ENCODE measurements at regions not wholly inside any gene's neighbourhood (a gene's known extent, or its start where the extent isn't known, plus 50 kb on each side); places are given as distances from the start of the nearest gene placed in this dataset.
A peak's percentile ranks its signal among the peaks of the same experiment; 100 is the strongest.

- H4K8ac ChIP-seq (ENCODE audit: low read depth, low read length): no peak overlapping the region
- H2AK5ac ChIP-seq (ENCODE audit: low read length): no peak overlapping the region
- H3K36me3 ChIP-seq (ENCODE audit: control insufficient read depth in 1 of 2, insufficient read depth in 2 of 2, low read length in 2 of 2): no peaks in the 10 kb centered on the region
- no peaks in the 10 kb centered on the region for H3K79me1 ChIP-seq (ENCODE audit: low read length)
- no peak overlapping the region for H3K18ac ChIP-seq (ENCODE audit: low read length)
- H3K4me1 ChIP-seq (ENCODE audit: control insufficient read depth in 1 of 2, insufficient read depth in 2 of 2, low read length in 2 of 2): no peaks in the 10 kb centered on the region
- no peak overlapping the region for H2BK5ac ChIP-seq (ENCODE audit: low read depth, low read length, poor library complexity)
- no peak overlapping the region for H3K27ac ChIP-seq (ENCODE audit: low read depth, low read length)
- H3K14ac ChIP-seq (ENCODE audit: low read length): no peak overlapping the region
- H4K12ac ChIP-seq (ENCODE audit: low read depth, low read length): no peak overlapping the region
- H3K27me3 ChIP-seq (ENCODE audit: insufficient read depth, low read length): no peaks in the 10 kb centered on the region
- H4K91ac ChIP-seq (ENCODE audit: low read depth, low read length): no peak overlapping the region
- H3K23ac ChIP-seq (ENCODE audit: low read length): no peak overlapping the region
- H2AFZ ChIP-seq (ENCODE audit: insufficient read depth, low read length, poor library complexity): no peak overlapping the region
- no peak overlapping the region for H3K9ac ChIP-seq (ENCODE audit: low read length)
- H3K4ac ChIP-seq (ENCODE audit: low read depth, low read length): no peak overlapping the region
- H3K79me2 ChIP-seq (ENCODE audit: control insufficient read depth, insufficient read depth, low read length, poor library complexity): no peaks in the 10 kb centered on the region
- WGBS (ENCODE audit: extremely low coverage, insufficient coverage, insufficient read length): no CpG with 5 or more reads among the region's 7 CpGs
- H3K4me3 ChIP-seq (ENCODE audit: low read depth, low read length): no peak overlapping the region
- no peak overlapping the region for H3K4me2 ChIP-seq (ENCODE audit: low read length)
- no peak for DNase-seq
- H2BK120ac ChIP-seq (ENCODE audit: insufficient read depth, low read length, poor library complexity): no peak overlapping the region
- no peaks in the 10 kb centered on the region for H3K9me3 ChIP-seq (ENCODE audit: insufficient read depth, low read depth, low read length)
- H2BK12ac ChIP-seq (ENCODE audit: low read length): no peak overlapping the region
These were observed 85.3 kb upstream of the RNU6-1 start for GRCh38 chr15:67925182-67925581.

GRCh38 chr15:67927501-67928168 is 87.8 kb upstream of the RNU6-1 start:
- Histone ChIP-seq H3K9me3 (ENCODE audit: insufficient read depth, low read depth, low read length) (no peaks in the 10 kb centered on the region), H3K4ac (ENCODE audit: low read depth, low read length) (no peak overlapping the region), H4K8ac (ENCODE audit: low read depth, low read length) (no peak overlapping the region), H3K4me3 (ENCODE audit: low read depth, low read length) (no peak overlapping the region), H3K23ac (ENCODE audit: low read length) (no peak overlapping the region), H3K79me2 (ENCODE audit: control insufficient read depth, insufficient read depth, low read length, poor library complexity) (no peaks in the 10 kb centered on the region), H3K9ac (ENCODE audit: low read length) (no peak overlapping the region), H3K4me1 (ENCODE audit: control insufficient read depth in 1 of 2, insufficient read depth in 2 of 2, low read length in 2 of 2) (peaks cover 0 to 2% of the 10 kb centered on the region in 2 experiments), H3K27ac (ENCODE audit: low read depth, low read length) (no peak overlapping the region), H3K18ac (ENCODE audit: low read length) (no peak overlapping the region), H2AK5ac (ENCODE audit: low read length) (no peak overlapping the region), H4K12ac (ENCODE audit: low read depth, low read length) (no peak overlapping the region), H3K36me3 (ENCODE audit: control insufficient read depth in 1 of 2, insufficient read depth in 2 of 2, low read length in 2 of 2) (no peaks in the 10 kb centered on the region), H2AFZ (ENCODE audit: insufficient read depth, low read length, poor library complexity) (no peak overlapping the region), H2BK12ac (ENCODE audit: low read length) (no peak overlapping the region), H4K91ac (ENCODE audit: low read depth, low read length) (no peak overlapping the region), H3K79me1 (ENCODE audit: low read length) (no peaks in the 10 kb centered on the region), H3K14ac (ENCODE audit: low read length) (no peak overlapping the region), H3K4me2 (ENCODE audit: low read length) (no peak overlapping the region), H3K27me3 (ENCODE audit: insufficient read depth, low read length) (no peaks in the 10 kb centered on the region), H2BK5ac (ENCODE audit: low read depth, low read length, poor library complexity) (no peak overlapping the region), H2BK120ac (ENCODE audit: insufficient read depth, low read length, poor library complexity) (no peak overlapping the region)
- DNase-seq: peak in 1 of 2 donors; percentile 23
- no CpG with 5 or more reads among the region's 9 CpGs for WGBS (ENCODE audit: extremely low coverage, insufficient coverage, insufficient read length)

- Histone ChIP-seq H2BK5ac (ENCODE audit: low read depth, low read length, poor library complexity) (no peak overlapping the region), H3K79me2 (ENCODE audit: control insufficient read depth, insufficient read depth, low read length, poor library complexity) (no peaks in the 10 kb centered on the region), H3K27me3 (ENCODE audit: insufficient read depth, low read length) (no peaks in the 10 kb centered on the region), H3K4me2 (ENCODE audit: low read length) (no peak overlapping the region), H3K4me1 (ENCODE audit: control insufficient read depth in 1 of 2, insufficient read depth in 2 of 2, low read length in 2 of 2) (peaks cover 0 to 2% of the 10 kb centered on the region in 2 experiments), H4K91ac (ENCODE audit: low read depth, low read length) (no peak overlapping the region), H4K8ac (ENCODE audit: low read depth, low read length) (no peak overlapping the region), H3K9me3 (ENCODE audit: insufficient read depth, low read depth, low read length) (no peaks in the 10 kb centered on the region), H3K4me3 (ENCODE audit: low read depth, low read length) (no peak overlapping the region), H3K23ac (ENCODE audit: low read length) (no peak overlapping the region), H3K4ac (ENCODE audit: low read depth, low read length) (no peak overlapping the region), H3K36me3 (ENCODE audit: control insufficient read depth in 1 of 2, insufficient read depth in 2 of 2, low read length in 2 of 2) (no peaks in the 10 kb centered on the region), H3K18ac (ENCODE audit: low read length) (no peak overlapping the region), H3K27ac (ENCODE audit: low read depth, low read length) (no peak overlapping the region), H3K14ac (ENCODE audit: low read length) (no peak overlapping the region), H2BK120ac (ENCODE audit: insufficient read depth, low read length, poor library complexity) (no peak overlapping the region), H2AK5ac (ENCODE audit: low read length) (no peak overlapping the region), H4K12ac (ENCODE audit: low read depth, low read length) (no peak overlapping the region), H3K9ac (ENCODE audit: low read length) (no peak overlapping the region), H3K79me1 (ENCODE audit: low read length) (no peaks in the 10 kb centered on the region), H2BK12ac (ENCODE audit: low read length) (no peak overlapping the region), H2AFZ (ENCODE audit: insufficient read depth, low read length, poor library complexity) (no peak overlapping the region)
- DNase-seq: no peak
- no CpG with 5 or more reads among the region's 6 CpGs for WGBS (ENCODE audit: extremely low coverage, insufficient coverage, insufficient read length)
These were observed 88.8 kb upstream of the RNU6-1 start for GRCh38 chr15:67928666-67929065.

- no peak for DNase-seq
- peaks cover 0 to 2% of the 10 kb centered on the region in 2 experiments for H3K4me1 ChIP-seq (ENCODE audit: control insufficient read depth in 1 of 2, insufficient read depth in 2 of 2, low read length in 2 of 2)
- H2BK120ac ChIP-seq (ENCODE audit: insufficient read depth, low read length, poor library complexity): no peak overlapping the region
These were observed 90.9 kb upstream of the RNU6-1 start for GRCh38 chr15:67930720-67931119.

More at GRCh38 chr15:67930720-67931119, 90.9 kb upstream of the RNU6-1 start:
- H4K12ac ChIP-seq (ENCODE audit: low read depth, low read length): no peak overlapping the region
- no peak overlapping the region for H3K4me2 ChIP-seq (ENCODE audit: low read length)
- no peak overlapping the region for H3K23ac ChIP-seq (ENCODE audit: low read length)
- H3K4ac ChIP-seq (ENCODE audit: low read depth, low read length): no peak overlapping the region
- no peaks in the 10 kb centered on the region for H3K9me3 ChIP-seq (ENCODE audit: insufficient read depth, low read depth, low read length)
- H2AK5ac ChIP-seq (ENCODE audit: low read length): no peak overlapping the region
- no peak overlapping the region for H4K91ac ChIP-seq (ENCODE audit: low read depth, low read length)
- H3K79me2 ChIP-seq (ENCODE audit: control insufficient read depth, insufficient read depth, low read length, poor library complexity): no peaks in the 10 kb centered on the region
- no peak overlapping the region for H3K27ac ChIP-seq (ENCODE audit: low read depth, low read length)
- no peak overlapping the region for H3K9ac ChIP-seq (ENCODE audit: low read length)
- no peak overlapping the region for H3K4me3 ChIP-seq (ENCODE audit: low read depth, low read length)
- no peak overlapping the region for H3K14ac ChIP-seq (ENCODE audit: low read length)
- no peaks in the 10 kb centered on the region for H3K36me3 ChIP-seq (ENCODE audit: control insufficient read depth in 1 of 2, insufficient read depth in 2 of 2, low read length in 2 of 2)
- no peaks in the 10 kb centered on the region for H3K79me1 ChIP-seq (ENCODE audit: low read length)
- no CpG with 5 or more reads among the region's 2 CpGs for WGBS (ENCODE audit: extremely low coverage, insufficient coverage, insufficient read length)
- no peak overlapping the region for H2BK12ac ChIP-seq (ENCODE audit: low read length)
- no peaks in the 10 kb centered on the region for H3K27me3 ChIP-seq (ENCODE audit: insufficient read depth, low read length)
- no peak overlapping the region for H2BK5ac ChIP-seq (ENCODE audit: low read depth, low read length, poor library complexity)
- H2AFZ ChIP-seq (ENCODE audit: insufficient read depth, low read length, poor library complexity): no peak overlapping the region
- no peak overlapping the region for H4K8ac ChIP-seq (ENCODE audit: low read depth, low read length)
- H3K18ac ChIP-seq (ENCODE audit: low read length): no peak overlapping the region

Data from trophoblast cell (in vitro differentiated cells and primary cell).